Panc1 (cell line): ENCODE measurements at regions not wholly inside any gene's neighbourhood (a gene's known extent, or its start where the extent isn't known, plus 50 kb on each side); places are given as distances from the start of the nearest gene placed in this dataset.

Experiments used
- TCF7L2 ChIP-seq: IDR thresholded peaks from 2 replicates; pipeline ENCODE4 v1.6.1; 2011; ENCODE audit warnings: mild to moderate bottlenecking, low read depth, low read length, inconsistent platforms
- TF ChIP-seq, protein P1 (sequence below): fragments of 450-650 bp; IDR thresholded peaks from 2 replicates; pipeline ENCODE4 v1.5.1; 2017; ENCODE audit warnings: mild to moderate bottlenecking

DNA sequence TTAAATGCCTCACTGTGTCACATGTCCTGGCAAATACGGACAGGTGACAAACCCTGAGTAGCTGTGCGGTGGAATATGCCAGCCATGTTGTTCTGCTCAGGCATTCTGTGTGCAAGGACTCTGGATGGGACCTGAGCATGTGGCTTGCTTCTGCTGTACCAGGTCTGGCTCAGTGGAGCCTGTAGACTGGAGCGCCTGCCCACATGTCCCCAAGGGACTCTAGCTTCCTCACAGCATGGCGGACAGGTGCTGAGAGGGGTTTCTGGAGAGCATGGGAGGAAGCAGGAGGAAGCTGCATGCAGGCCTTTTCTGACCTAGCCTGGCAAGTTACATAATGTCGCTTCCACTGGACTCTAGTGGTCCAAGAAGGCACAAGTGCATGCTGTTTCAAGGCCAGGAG lies 96.3 kb downstream of the PLXNA1 start:
- TF ChIP-seq, protein P1, sequence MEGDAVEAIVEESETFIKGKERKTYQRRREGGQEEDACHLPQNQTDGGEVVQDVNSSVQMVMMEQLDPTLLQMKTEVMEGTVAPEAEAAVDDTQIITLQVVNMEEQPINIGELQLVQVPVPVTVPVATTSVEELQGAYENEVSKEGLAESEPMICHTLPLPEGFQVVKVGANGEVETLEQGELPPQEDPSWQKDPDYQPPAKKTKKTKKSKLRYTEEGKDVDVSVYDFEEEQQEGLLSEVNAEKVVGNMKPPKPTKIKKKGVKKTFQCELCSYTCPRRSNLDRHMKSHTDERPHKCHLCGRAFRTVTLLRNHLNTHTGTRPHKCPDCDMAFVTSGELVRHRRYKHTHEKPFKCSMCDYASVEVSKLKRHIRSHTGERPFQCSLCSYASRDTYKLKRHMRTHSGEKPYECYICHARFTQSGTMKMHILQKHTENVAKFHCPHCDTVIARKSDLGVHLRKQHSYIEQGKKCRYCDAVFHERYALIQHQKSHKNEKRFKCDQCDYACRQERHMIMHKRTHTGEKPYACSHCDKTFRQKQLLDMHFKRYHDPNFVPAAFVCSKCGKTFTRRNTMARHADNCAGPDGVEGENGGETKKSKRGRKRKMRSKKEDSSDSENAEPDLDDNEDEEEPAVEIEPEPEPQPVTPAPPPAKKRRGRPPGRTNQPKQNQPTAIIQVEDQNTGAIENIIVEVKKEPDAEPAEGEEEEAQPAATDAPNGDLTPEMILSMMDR = no peak
- no peak for TF ChIP-seq TCF7L2
